ENCODE measurements at regions not wholly inside any gene's neighbourhood (a gene's known extent, or its start where the extent isn't known, plus 50 kb on each side); places are given as distances from the start of the nearest gene placed in this dataset.

DNA sequence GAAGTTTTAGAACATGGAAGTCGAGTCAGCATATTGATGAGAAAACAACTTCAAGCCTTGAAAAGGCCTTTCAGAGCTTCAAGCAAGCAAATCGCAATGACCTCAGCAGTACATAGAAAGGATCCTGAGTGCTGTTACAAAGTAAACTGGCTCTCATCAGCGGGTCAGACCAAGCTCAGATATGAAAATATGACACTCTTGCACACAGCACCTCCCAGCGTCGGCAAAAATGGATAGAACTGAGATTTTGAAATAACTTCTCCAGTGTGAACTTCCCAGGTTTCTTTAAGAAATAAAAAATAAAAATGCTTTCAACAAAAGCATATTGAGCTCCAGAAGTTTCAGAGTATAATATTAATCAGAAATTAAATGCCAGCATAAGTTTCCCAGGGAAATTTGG lies 296.9 kb downstream of the FBXO15 start:
- DNase-seq: no peak

- no peak for DNase-seq
Measured at GRCh38 chr18:73848656-73849055, 299.0 kb downstream of the FBXO15 start.

- no peak for DNase-seq
Measured at GRCh38 chr18:73843455-73843854, 304.2 kb downstream of the FBXO15 start.

DNA sequence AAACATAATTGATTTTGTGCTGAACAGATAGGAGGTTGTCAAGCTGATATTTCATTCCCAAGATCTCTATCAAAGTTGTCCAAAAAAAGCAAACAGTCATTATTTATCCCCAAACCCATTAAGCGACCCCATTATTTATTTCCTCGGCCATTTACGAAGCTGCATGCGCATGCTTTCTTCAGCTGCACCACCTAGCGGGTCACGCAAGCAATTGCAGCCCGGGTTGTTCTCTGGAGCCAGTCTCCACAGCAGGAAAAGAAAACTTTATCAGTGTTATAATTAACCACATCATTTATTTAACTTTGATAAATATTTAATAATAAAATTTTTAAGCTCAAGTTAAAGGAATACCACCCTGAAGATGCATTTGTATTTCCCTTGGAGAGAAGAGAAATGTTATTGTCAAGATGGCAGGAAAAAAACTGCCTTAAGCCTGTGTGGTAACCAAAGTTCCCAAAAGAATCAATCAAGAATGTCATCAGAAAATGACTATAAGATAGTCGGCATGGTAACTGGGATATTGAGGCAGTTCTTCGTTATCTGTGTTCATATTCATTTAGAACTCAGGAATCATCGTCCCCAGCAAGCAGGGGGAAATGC lies 304.7 kb downstream of the FBXO15 start:
- peak; percentile 13 for DNase-seq

DNA sequence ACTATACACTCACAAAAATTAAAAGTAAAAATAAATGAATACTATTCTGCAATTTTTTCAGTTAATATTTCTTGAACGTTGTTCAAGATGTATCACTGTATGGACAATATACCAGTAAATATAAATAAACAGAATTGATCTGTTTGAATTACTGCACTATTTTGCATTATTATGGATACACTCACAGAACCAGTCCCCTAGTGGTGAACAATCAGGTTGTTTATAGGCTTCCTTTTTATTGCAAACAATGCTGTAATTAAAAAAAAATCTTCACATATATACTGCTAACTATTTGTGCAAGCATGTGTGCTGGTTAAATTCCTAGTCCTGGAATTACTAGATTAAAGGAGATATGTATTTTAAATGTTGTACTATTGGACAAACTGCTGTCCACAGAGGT lies 306.0 kb downstream of the FBXO15 start:
- DNase-seq: no peak

- DNase-seq: no peak
Measured at GRCh38 chr18:73840319-73840945, 307.2 kb downstream of the FBXO15 start.

- no peak for DNase-seq
Measured at GRCh38 chr18:73839441-73839840, 308.2 kb downstream of the FBXO15 start.

- DNase-seq: no peak
Measured at GRCh38 chr18:73838107-73838506, 309.5 kb downstream of the FBXO15 start.

GRCh38 chr18:73835656-73836364 lies 311.8 kb downstream of the FBXO15 start:
- DNase-seq: no peak

GRCh38 chr18:73835039-73835438 lies 312.6 kb downstream of the FBXO15 start:
- DNase-seq: no peak

GRCh38 chr18:73831688-73832087 lies 315.9 kb downstream of the FBXO15 start:
- DNase-seq: no peak

DNA sequence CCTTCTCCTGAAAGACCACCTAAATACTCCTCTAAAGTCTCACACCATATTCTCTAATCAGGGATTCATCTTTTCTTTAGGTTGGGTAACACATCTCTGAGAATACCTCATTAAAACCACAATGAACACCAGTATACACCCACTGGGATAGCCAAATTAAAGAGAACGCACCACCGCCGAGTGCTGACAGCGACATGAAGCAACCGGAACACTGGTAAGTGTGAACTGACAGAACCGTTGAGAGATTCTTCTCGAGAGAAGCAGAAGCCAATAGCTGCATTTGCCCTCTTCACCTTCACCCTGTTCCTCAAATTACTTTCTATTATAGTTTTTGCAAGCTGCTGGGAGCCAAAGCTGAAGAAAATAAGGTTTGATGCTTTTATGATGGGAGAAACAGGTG lies 318.5 kb downstream of the FBXO15 start:
- no peak for DNase-seq

DNA sequence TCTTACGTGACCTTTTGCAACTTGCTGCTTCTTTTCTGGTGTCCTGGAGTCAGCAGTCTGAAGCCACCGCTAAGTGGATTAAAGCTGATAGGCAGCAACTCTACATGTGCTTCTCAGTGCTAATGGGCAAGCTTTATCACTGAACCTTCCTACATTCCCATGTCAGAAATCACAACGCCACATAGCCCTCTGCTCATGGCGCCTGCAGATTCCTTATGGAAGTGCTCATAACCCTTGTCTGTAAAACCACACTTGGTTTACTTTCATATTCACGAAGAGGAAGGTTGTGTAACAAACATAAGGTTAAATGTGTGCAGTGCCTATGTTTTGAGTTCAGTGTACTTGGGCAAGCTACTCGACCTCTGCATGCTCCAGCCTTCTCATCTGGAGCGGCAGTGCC lies 319.8 kb downstream of the FBXO15 start:
- DNase-seq: no peak

DNA sequence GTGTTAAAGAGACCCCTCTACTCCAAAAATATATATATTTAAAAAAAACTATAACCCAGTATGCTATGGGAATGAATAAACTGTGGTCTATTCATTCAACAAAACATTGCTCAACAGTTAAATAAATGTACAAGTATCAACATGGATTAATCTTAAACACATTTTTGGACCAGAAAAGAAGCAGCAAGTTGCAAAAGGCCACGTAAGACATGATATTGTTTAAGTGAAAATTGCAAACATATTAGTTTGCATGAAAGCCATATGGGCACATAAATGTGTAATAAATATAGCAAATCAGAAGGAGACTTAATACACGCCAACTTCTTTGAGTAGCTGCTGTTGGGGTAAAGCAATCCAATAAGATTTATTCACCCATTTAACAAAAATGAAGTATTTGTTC lies 321.5 kb downstream of the FBXO15 start:
- no peak for DNase-seq

DNA sequence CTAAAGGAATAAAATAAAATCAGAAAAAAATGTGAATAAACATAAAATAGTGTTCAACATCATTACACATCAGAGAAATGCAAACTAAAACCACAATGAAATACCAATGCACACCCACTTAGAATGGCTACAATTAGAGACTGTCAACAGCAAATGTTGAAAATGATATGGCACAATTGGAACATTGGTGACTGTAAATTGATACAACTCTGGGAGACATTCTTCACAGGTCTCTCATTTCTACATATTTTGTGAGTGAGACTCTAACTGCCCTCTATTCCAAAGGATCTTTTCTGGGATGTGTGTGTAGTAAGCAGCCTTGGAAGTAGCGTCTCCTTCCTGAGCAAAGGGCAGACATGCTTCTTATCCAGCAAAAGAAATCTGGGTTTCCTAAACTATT lies 323.0 kb downstream of the FBXO15 start:
- DNase-seq: no peak

- DNase-seq: no peak
Measured at GRCh38 chr18:73812423-73812822, 335.2 kb downstream of the FBXO15 start.

- DNase-seq: no peak
Measured at GRCh38 chr18:73807551-73808192, 340.0 kb downstream of the FBXO15 start.

- DNase-seq: no peak
Measured at GRCh38 chr18:73805991-73806390, 341.6 kb downstream of the FBXO15 start.

- no peak for DNase-seq
Measured at GRCh38 chr18:73797419-73797818, 350.2 kb downstream of the FBXO15 start.

DNA sequence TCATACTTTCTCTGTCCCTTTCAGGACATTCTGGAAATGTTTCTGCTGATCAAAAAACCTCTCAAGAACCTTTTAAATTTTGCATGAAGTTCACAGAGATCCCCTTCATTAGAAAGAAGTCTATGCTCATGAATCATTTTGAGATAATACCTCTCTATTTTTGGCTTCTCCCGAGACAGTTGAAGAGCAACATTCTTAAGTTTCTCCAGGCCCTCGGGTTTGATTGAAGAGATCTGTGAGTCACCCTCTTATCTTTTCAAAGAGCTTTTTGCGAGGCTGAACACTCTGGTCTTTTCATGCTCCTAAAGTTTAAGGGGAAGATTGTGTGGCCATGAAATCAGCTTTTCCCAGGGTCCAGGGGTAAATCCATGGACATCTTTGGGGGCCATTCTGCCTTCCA lies 354.2 kb downstream of the FBXO15 start:
- DNase-seq: no peak

DNA sequence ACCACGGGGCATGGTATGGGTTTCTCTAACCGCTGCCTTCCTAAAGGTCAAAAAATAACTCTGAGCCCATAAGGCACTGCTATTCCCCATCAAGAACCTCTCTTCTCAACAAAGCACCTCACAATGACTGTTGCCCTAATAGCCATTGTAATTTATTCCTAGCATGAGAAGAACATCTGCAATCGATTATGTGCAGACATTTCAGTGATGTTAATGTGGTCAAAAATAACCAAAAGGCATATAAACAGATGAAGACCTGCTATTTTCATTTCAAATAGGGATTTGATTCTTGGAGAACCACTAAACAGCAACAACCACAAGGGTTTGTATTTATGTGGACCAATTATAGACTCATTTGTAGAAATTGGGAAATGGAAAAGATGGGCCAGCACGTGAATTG lies 356.6 kb downstream of the FBXO15 start:
- DNase-seq: no peak

- DNase-seq: no peak
Measured at GRCh38 chr18:73790587-73790986, 357.0 kb downstream of the FBXO15 start.

GRCh38 chr18:73787316-73787715 lies 360.3 kb downstream of the FBXO15 start:
- DNase-seq: no peak

- DNase-seq: no peak
Measured at GRCh38 chr18:73785300-73785699, 362.3 kb downstream of the FBXO15 start.

All from occipital lobe (tissue), 1 donor.